ENCODE measurements at regions not wholly inside any gene's neighbourhood (a gene's known extent, or its start where the extent isn't known, plus 50 kb on each side); places are given as distances from the start of the nearest gene placed in this dataset.

DNA sequence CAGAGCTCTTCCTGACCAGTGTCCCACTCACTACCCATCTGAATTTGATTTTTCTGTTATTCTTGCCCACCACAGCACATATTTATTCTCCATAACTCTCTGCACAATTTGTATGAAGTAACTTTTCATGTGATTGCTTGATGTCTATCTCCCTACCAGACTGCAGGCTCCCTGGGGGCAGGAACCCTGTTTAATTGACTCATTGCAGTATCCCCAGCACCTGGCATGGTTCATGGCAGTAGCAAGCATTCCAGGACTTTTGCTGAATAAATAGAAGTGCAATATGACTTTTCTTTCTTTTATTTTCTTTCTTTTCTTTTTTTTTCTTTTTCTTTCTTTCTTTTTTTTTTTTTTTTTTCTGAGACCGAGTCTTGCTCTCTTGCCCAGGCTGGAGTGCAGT is 88.7 kb upstream of the XPO1 start:
- TF ChIP-seq, protein P1, sequence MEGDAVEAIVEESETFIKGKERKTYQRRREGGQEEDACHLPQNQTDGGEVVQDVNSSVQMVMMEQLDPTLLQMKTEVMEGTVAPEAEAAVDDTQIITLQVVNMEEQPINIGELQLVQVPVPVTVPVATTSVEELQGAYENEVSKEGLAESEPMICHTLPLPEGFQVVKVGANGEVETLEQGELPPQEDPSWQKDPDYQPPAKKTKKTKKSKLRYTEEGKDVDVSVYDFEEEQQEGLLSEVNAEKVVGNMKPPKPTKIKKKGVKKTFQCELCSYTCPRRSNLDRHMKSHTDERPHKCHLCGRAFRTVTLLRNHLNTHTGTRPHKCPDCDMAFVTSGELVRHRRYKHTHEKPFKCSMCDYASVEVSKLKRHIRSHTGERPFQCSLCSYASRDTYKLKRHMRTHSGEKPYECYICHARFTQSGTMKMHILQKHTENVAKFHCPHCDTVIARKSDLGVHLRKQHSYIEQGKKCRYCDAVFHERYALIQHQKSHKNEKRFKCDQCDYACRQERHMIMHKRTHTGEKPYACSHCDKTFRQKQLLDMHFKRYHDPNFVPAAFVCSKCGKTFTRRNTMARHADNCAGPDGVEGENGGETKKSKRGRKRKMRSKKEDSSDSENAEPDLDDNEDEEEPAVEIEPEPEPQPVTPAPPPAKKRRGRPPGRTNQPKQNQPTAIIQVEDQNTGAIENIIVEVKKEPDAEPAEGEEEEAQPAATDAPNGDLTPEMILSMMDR (IDR thresholded peaks at IDR 0.05; ENCODE audit: low read depth, low read length): no peak
- TF ChIP-seq EZH2phosphoT487 (IDR thresholded peaks at IDR 0.05; ENCODE audit: low read depth): no peak
